ENCODE measurements at regions not wholly inside any gene's neighbourhood (a gene's known extent, or its start where the extent isn't known, plus 50 kb on each side); places are given as distances from the start of the nearest gene placed in this dataset.

- no peak for DNase-seq (ENCODE audit: low read depth)
- H3K4me3 ChIP-seq (ENCODE audit: low read length): no peak overlapping the region
- TF ChIP-seq CTCF (conservative IDR thresholded peaks at IDR 0.05; ENCODE audit: low read length): no peak
Observed at GRCh38 chr2:195488567-195488966, 168.5 kb upstream of the SLC39A10 start.

GRCh38 chr2:195486987-195487644 lies 169.9 kb upstream of the SLC39A10 start:
- DNase-seq (ENCODE audit: low read depth): peak; percentile 38
- TF ChIP-seq CTCF (conservative IDR thresholded peaks at IDR 0.05; ENCODE audit: low read length): no peak
- no peak overlapping the region for H3K4me3 ChIP-seq (ENCODE audit: low read length)

GRCh38 chr2:195486520-195486919 lies 170.5 kb upstream of the SLC39A10 start:
- DNase-seq (ENCODE audit: low read depth): no peak
- no peak for TF ChIP-seq CTCF (conservative IDR thresholded peaks at IDR 0.05; ENCODE audit: low read length)
- H3K4me3 ChIP-seq (ENCODE audit: low read length): no peak overlapping the region

- no peak for TF ChIP-seq CTCF (conservative IDR thresholded peaks at IDR 0.05; ENCODE audit: low read length)
- no peak for DNase-seq (ENCODE audit: low read depth)
- H3K4me3 ChIP-seq (ENCODE audit: low read length): no peak overlapping the region
Observed at GRCh38 chr2:195482010-195482409, 175.0 kb upstream of the SLC39A10 start.

- DNase-seq (ENCODE audit: low read depth): no peak
- H3K4me3 ChIP-seq (ENCODE audit: low read length): no peak overlapping the region
- TF ChIP-seq CTCF (conservative IDR thresholded peaks at IDR 0.05; ENCODE audit: low read length): no peak
Observed at GRCh38 chr2:195480121-195480520, 176.9 kb upstream of the SLC39A10 start.

GRCh38 chr2:195479407-195479806 lies 177.6 kb upstream of the SLC39A10 start:
- no peak for DNase-seq (ENCODE audit: low read depth)
- TF ChIP-seq CTCF (conservative IDR thresholded peaks at IDR 0.05; ENCODE audit: low read length): no peak
- no peak overlapping the region for H3K4me3 ChIP-seq (ENCODE audit: low read length)

- peak; percentile 24 for DNase-seq (ENCODE audit: low read depth)
- TF ChIP-seq CTCF (conservative IDR thresholded peaks at IDR 0.05; ENCODE audit: low read length): no peak
- H3K4me3 ChIP-seq (ENCODE audit: low read length): no peak overlapping the region
Observed at GRCh38 chr2:195477996-195478382, 179.0 kb upstream of the SLC39A10 start.
